HCT116 (cell line): ENCODE measurements at regions not wholly inside any gene's neighbourhood (a gene's known extent, or its start where the extent isn't known, plus 50 kb on each side); places are given as distances from the start of the nearest gene placed in this dataset.
A peak's percentile ranks its signal among the peaks of the same experiment; 100 is the strongest.

ENCODE experiments used
- ATAC-seq: fragments of 200-7000 bp; cut with Tn5 transposase; 2 replicates; pipeline ENCODE4 v1.9.1; 2020; ENCODE audit warnings: mild to moderate bottlenecking, moderate library complexity
- BruUV-seq: library from RNA; stranded (reverse); fragments of 400-500 nt; replicated peaks from 2 replicates; lab custom pipeline; 2021; lab: Mats Ljungman, UMichigan
- CTCF ChIA-PET: fragments of 300-600 bp; sonication (Branson Sonifier 250); formaldehyde crosslinking; loops from one replicate; lab custom pipeline; 2021; ENCODE audit warnings: antibody characterized with exemption; lab: Charles Lee
- POLR2A ChIA-PET: fragments of 300-600, 350-600 bp; sonication (Branson Sonifier 250); formaldehyde crosslinking; loops from one replicate; lab custom pipeline; 2021; ENCODE audit warnings: antibody characterized with exemption; lab: Charles Lee
- RAD21 ChIA-PET, 2 experiments: fragments of 300-600 bp; sonication (Branson Sonifier 250); formaldehyde crosslinking; loops; one replicate each; lab custom pipeline; 2023; ENCODE audit warnings: low total read pairs in 2 of 2; ENCODE audit not compliant: uncharacterized antibody in 2 of 2, unreplicated experiment in 2 of 2, low non-redundant PET in 1 of 2; lab: Charles Lee
- DNase-seq: peaks from one replicate; pipeline ENCODE4 v3.0.0-alpha.2; 2010; ENCODE audit warnings: low read depth, low spot score
- H2AFZ ChIP-seq: fragments of 200-600 bp; shearing (Covaris generic), sonication (generic); 2 replicates; pipeline ENCODE4 v1.6.1; 2017; ENCODE audit warnings: low read depth, mixed run types, mixed read lengths, antibody characterized with exemption, low read length; ENCODE audit not compliant: poor library complexity, severe bottlenecking
- H3K27ac ChIP-seq: 2 replicates; pipeline ENCODE4 v1.5.1; 2012; ENCODE audit warnings: low read depth, low read length
- H3K27me3 ChIP-seq: fragments of 200-600 bp; sonication (generic); 2 replicates; pipeline ENCODE4 v1.6.1; 2016; ENCODE audit warnings: mixed run types, low read length, mixed read lengths; ENCODE audit not compliant: insufficient read depth
- H3K36me3 ChIP-seq, 2 experiments: fragments of 200-500 bp in 1 of 2; fragments of 200-600 bp in 1 of 2; sonication (Bioruptor generic) in 1 of 2; sonication (generic) in 1 of 2; 2 replicates each; pipeline versions ENCODE4 v1.5.1 to v1.6.1; 2014 to 2016; ENCODE audit warnings: low read length in 2 of 2, inconsistent platforms in 1 of 2, mixed read lengths in 1 of 2, mixed run types in 1 of 2; ENCODE audit not compliant: insufficient read depth in 2 of 2, control insufficient read depth in 1 of 2
- H3K4me1 ChIP-seq, 2 experiments: fragments of 200-600 bp in 1 of 2; sonication (generic) in 1 of 2; 2 replicates each; pipeline versions ENCODE4 v1.5.1 to v1.6.1; 2012 to 2017; ENCODE audit warnings: low read length in 2 of 2, inconsistent platforms in 1 of 2, mild to moderate bottlenecking in 1 of 2, mixed read lengths in 1 of 2, mixed run types in 1 of 2, moderate library complexity in 1 of 2; ENCODE audit not compliant: insufficient read depth in 2 of 2, control insufficient read depth in 1 of 2
- H3K4me2 ChIP-seq: fragments of 200-600 bp; sonication (generic); 2 replicates; pipeline ENCODE4 v1.6.1; 2017; ENCODE audit warnings: mixed run types, low read length, mixed read lengths
- H3K4me3 ChIP-seq, 2 experiments: fragments of 200-600 bp in 1 of 2; sonication (generic) in 1 of 2; replicated peaks in 1 of 2; 2 replicates each; pipeline ENCODE4 v1.5.1; 2011 to 2016; ENCODE audit warnings: low read length in 2 of 2, control low read depth in 1 of 2, low read depth in 1 of 2, mild to moderate bottlenecking in 1 of 2, mixed read lengths in 1 of 2, mixed run types in 1 of 2
- H3K79me2 ChIP-seq: fragments of 200-600 bp; sonication (generic); 2 replicates; pipeline ENCODE4 v1.6.1; 2017; ENCODE audit warnings: mild to moderate bottlenecking, mixed run types, low read length, moderate library complexity, mixed read lengths; ENCODE audit not compliant: insufficient read depth
- H3K9ac ChIP-seq: fragments of 200-600 bp; sonication (generic); 2 replicates; pipeline ENCODE4 v1.6.1; 2016; ENCODE audit warnings: low read length, mixed read lengths
- H3K9me2 ChIP-seq: fragments of 200-600 bp; sonication (generic), shearing (Covaris generic); 2 replicates; pipeline ENCODE4 v1.6.1; 2017; ENCODE audit warnings: mixed run types, mild to moderate bottlenecking, moderate library complexity; ENCODE audit not compliant: insufficient read depth
- H3K9me3 ChIP-seq, 2 experiments: fragments of 200-500 bp in 1 of 2; fragments of 200-600 bp in 1 of 2; sonication (Bioruptor generic) in 1 of 2; sonication (generic) in 1 of 2; 2 replicates each; pipeline ENCODE4 v1.6.1; 2014 to 2017; ENCODE audit warnings: low read length in 2 of 2, mixed read lengths in 2 of 2, inconsistent platforms in 1 of 2, low read depth in 1 of 2, mild to moderate bottlenecking in 1 of 2, mixed run types in 1 of 2, moderate library complexity in 1 of 2; ENCODE audit not compliant: control insufficient read depth in 1 of 2, insufficient read depth in 1 of 2
- H4K20me1 ChIP-seq: fragments of 200-600 bp; sonication (generic), shearing (Covaris generic); 2 replicates; pipeline ENCODE4 v1.6.1; 2017; ENCODE audit warnings: mixed run types, mild to moderate bottlenecking, moderate library complexity; ENCODE audit not compliant: insufficient read depth
- CEBPB ChIP-seq: IDR thresholded peaks from 2 replicates; pipeline ENCODE4 v1.6.1; 2012; ENCODE audit warnings: low read depth
- ELF1 ChIP-seq: IDR thresholded peaks from 2 replicates; pipeline ENCODE4 v1.6.1; 2012; ENCODE audit warnings: low read depth, borderline replicate concordance
- EZH2 ChIP-seq: fragments of 200-600 bp; sonication (generic); IDR thresholded peaks from 2 replicates; pipeline ENCODE4 v1.6.1; 2017; ENCODE audit warnings: antibody characterized with exemption, mixed run types
- FOSL1 ChIP-seq: IDR thresholded peaks from 2 replicates; pipeline ENCODE4 v1.6.1; 2012; ENCODE audit warnings: low read depth
- JUND ChIP-seq: IDR thresholded peaks from 2 replicates; pipeline ENCODE4 v1.6.1; 2012
- POLR2A ChIP-seq: IDR thresholded peaks from 2 replicates; pipeline ENCODE4 v1.7.0; 2011; ENCODE audit warnings: borderline replicate concordance; ENCODE audit not compliant: insufficient read depth, insufficient read length; ENCODE audit errors: extremely low read depth
- POLR2AphosphoS5 ChIP-seq: IDR thresholded peaks from 2 replicates; pipeline ENCODE4 v1.6.1; 2011; ENCODE audit warnings: mild to moderate bottlenecking, low read depth, low read length, moderate library complexity
- RAD21 ChIP-seq: IDR thresholded peaks from 2 replicates; pipeline ENCODE4 v1.6.1; 2012; ENCODE audit warnings: low read depth, mild to moderate bottlenecking
- SIN3A ChIP-seq: IDR thresholded peaks from 2 replicates; pipeline ENCODE4 v1.6.1; 2012; ENCODE audit warnings: low read depth
- SP1 ChIP-seq: IDR thresholded peaks from 2 replicates; pipeline ENCODE4 v1.6.1; 2012; ENCODE audit warnings: low read depth
- SRF ChIP-seq: IDR thresholded peaks from 2 replicates; pipeline ENCODE4 v1.6.1; 2012; ENCODE audit warnings: low read depth
- YY1 ChIP-seq: IDR thresholded peaks from 2 replicates; pipeline ENCODE4 v1.6.1; 2011; ENCODE audit warnings: low read length, low read depth, moderate library complexity, mild to moderate bottlenecking; ENCODE audit not compliant: insufficient replicate concordance; ENCODE audit errors: extremely low read depth
- ZFX ChIP-seq: fragments of 450-650 bp; IDR thresholded peaks from 2 replicates; pipeline ENCODE4 v1.6.1; 2017
- ZNF274 ChIP-seq: fragments of 200-500 bp; sonication (Bioruptor generic); IDR thresholded peaks from 2 replicates; pipeline ENCODE4 v1.6.1; 2014; ENCODE audit warnings: mild to moderate bottlenecking, low read depth, low read length, inconsistent platforms
- intact Hi-C: fragments of 100-400 bp; cut with micrococcal nuclease; formaldehyde crosslinking; loops from 2 replicates; pipeline ENCODE4 v1.10.0; 2022
- TF ChIP-seq, protein P1 (sequence below): IDR thresholded peaks from 2 replicates; pipeline ENCODE4 v1.6.1; 2012
- TF ChIP-seq, protein P2 (sequence below): IDR thresholded peaks from 2 replicates; pipeline ENCODE4 v1.6.1; 2012; ENCODE audit warnings: low read depth
- TF ChIP-seq, protein P3 (sequence below): IDR thresholded peaks from 2 replicates; pipeline ENCODE4 v1.6.1; 2012

DNA sequence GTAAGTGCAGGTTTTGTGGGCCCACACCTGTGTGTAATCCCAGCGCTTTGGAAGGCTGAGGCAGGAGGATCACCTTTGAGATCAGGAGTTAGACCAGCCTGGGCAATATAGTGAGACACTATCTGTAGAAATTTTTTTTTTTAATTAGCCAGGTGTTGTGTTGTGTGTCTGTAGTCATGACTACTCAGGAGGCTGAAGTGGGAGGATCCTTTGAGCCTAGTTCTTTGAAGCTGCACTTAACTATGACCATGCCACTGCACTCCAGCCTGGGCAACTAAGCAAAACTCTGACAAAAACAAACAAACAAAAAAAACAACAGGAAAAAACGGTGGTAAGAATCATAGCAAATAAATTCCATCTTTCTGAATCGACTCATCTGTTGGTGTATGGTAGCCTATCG lies 268.6 kb upstream of the PDGFD start:
- CTCF ChIA-PET: no interaction called here

DNA sequence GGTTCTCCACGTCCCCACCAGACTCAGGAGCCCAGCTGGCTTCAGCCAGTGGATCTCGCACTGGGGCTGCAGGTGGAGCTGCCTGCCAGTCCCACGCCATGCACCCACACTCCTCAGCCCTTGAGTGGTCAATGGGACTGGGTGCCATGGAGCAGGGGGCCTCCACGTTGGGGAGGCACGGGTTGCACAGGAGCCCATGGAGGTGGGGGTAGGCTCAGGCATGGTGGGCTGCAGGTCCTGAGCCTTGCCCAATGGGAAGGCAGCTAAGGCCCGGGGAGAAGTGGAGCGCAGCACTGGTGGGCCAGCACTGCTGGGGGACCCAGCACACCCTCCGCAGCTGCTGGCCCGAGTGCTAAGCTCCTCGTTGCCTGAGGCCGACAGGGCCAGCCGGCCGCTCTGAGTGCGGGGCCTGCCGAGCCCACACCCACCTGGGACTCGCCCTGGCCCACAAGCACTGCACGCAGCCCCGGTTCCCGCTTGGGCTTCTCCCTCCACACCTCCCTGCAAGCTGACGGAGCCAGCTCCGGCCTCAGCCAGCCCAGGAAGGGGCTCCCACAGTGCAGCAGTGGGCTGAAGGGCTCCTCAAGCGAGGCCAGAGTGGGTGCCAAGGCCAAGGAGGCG lies 258.5 kb upstream of the PDGFD start:
- CTCF ChIA-PET: no interaction called here
- no peak for DNase-seq
- no peak overlapping the region for H2AFZ ChIP-seq
- no peaks in the 10 kb centered on the region for H3K4me1 ChIP-seq
- RAD21 ChIA-PET: no interaction called here
- no peaks in the 10 kb centered on the region for H3K9me3 ChIP-seq
- H3K27me3 ChIP-seq: no peaks in the 10 kb centered on the region
- BruUV-seq: no TSS peak
- no peaks in the 10 kb centered on the region for H4K20me1 ChIP-seq
- H3K79me2 ChIP-seq: no peaks in the 10 kb centered on the region
- no peak for ATAC-seq
- no peak overlapping the region for H3K4me2 ChIP-seq
- no peak overlapping the region for H3K9ac ChIP-seq
- no peaks in the 10 kb centered on the region for H3K9me2 ChIP-seq
- POLR2A ChIA-PET: no interaction called here
- intact Hi-C loops: no loop called here
- H3K36me3 ChIP-seq: no peaks in the 10 kb centered on the region
- H3K27ac ChIP-seq: no peak overlapping the region
- H3K4me3 ChIP-seq: no peak overlapping the region
- TF ChIP-seq SRF: no peak
- no peak for TF ChIP-seq POLR2A
- TF ChIP-seq ZFX: no peak
- TF ChIP-seq YY1: no peak
- TF ChIP-seq JUND: no peak
- no peak for TF ChIP-seq CEBPB
- TF ChIP-seq ELF1: no peak
- TF ChIP-seq, protein P1, sequence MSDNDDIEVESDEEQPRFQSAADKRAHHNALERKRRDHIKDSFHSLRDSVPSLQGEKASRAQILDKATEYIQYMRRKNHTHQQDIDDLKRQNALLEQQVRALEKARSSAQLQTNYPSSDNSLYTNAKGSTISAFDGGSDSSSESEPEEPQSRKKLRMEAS: no peak
- no peak for TF ChIP-seq SIN3A
- no peak for TF ChIP-seq EZH2
- TF ChIP-seq FOSL1: no peak
- TF ChIP-seq, protein P2, sequence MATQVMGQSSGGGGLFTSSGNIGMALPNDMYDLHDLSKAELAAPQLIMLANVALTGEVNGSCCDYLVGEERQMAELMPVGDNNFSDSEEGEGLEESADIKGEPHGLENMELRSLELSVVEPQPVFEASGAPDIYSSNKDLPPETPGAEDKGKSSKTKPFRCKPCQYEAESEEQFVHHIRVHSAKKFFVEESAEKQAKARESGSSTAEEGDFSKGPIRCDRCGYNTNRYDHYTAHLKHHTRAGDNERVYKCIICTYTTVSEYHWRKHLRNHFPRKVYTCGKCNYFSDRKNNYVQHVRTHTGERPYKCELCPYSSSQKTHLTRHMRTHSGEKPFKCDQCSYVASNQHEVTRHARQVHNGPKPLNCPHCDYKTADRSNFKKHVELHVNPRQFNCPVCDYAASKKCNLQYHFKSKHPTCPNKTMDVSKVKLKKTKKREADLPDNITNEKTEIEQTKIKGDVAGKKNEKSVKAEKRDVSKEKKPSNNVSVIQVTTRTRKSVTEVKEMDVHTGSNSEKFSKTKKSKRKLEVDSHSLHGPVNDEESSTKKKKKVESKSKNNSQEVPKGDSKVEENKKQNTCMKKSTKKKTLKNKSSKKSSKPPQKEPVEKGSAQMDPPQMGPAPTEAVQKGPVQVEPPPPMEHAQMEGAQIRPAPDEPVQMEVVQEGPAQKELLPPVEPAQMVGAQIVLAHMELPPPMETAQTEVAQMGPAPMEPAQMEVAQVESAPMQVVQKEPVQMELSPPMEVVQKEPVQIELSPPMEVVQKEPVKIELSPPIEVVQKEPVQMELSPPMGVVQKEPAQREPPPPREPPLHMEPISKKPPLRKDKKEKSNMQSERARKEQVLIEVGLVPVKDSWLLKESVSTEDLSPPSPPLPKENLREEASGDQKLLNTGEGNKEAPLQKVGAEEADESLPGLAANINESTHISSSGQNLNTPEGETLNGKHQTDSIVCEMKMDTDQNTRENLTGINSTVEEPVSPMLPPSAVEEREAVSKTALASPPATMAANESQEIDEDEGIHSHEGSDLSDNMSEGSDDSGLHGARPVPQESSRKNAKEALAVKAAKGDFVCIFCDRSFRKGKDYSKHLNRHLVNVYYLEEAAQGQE: no peak
- TF ChIP-seq POLR2AphosphoS5: no peak
- no peak for TF ChIP-seq RAD21
- no peak for TF ChIP-seq ZNF274
- TF ChIP-seq SP1: no peak

More for the DNA sequence above, 268.6 kb upstream of the PDGFD start:
- Histone ChIP-seq H3K9me2 (no peaks in the 10 kb centered on the region), H3K4me1 (no peaks in the 10 kb centered on the region), H4K20me1 (no peaks in the 10 kb centered on the region), H3K9me3 (no peaks in the 10 kb centered on the region), H3K79me2 (no peaks in the 10 kb centered on the region), H2AFZ (no peak overlapping the region), H3K36me3 (no peaks in the 10 kb centered on the region), H3K4me2 (no peak overlapping the region), H3K4me3 (no peak overlapping the region), H3K9ac (no peak overlapping the region), H3K27ac (no peak overlapping the region), H3K27me3 (no peaks in the 10 kb centered on the region)
- intact Hi-C loops: no loop called here
- DNase-seq (peak; percentile 6), ATAC-seq (no peak)
- RAD21 ChIA-PET: no interaction called here
- POLR2A ChIA-PET: no interaction called here
- BruUV-seq: no TSS peak
- no peak for TF ChIP-seq ZNF274
- TF ChIP-seq, protein P1: no peak
- TF ChIP-seq POLR2AphosphoS5: no peak
- TF ChIP-seq YY1: no peak
- TF ChIP-seq, protein P3, sequence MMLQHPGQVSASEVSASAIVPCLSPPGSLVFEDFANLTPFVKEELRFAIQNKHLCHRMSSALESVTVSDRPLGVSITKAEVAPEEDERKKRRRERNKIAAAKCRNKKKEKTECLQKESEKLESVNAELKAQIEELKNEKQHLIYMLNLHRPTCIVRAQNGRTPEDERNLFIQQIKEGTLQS: no peak
- TF ChIP-seq ELF1: no peak
